GM12878 (cell line): ENCODE measurements at regions not wholly inside any gene's neighbourhood (a gene's known extent, or its start where the extent isn't known, plus 50 kb on each side); places are given as distances from the start of the nearest gene placed in this dataset.

Source experiments
- ATAC-seq: fragments of 200-7000 bp; cut with Tn5 transposase; 3 replicates; pipeline ENCODE4 v1.9.1; 2020; ENCODE audit warnings: mild to moderate bottlenecking, moderate library complexity
- BruUV-seq: library from RNA; stranded (reverse); fragments of 400-500 nt; replicated peaks from 2 replicates; lab custom pipeline; 2021; lab: Mats Ljungman, UMichigan
- CTCF ChIA-PET: fragments of 300-600 bp; sonication (Branson Sonifier 250); formaldehyde crosslinking; extraction: SDS; loops from one replicate; lab custom pipeline; 2021; ENCODE audit warnings: inconsistent platforms; lab: Yijun Ruan, JAX
- POLR2A ChIA-PET: fragments of 350-600 bp; formaldehyde crosslinking; extraction: SDS; loops from one replicate; lab custom pipeline; 2021; ENCODE audit warnings: inconsistent platforms; lab: Charles Lee
- RAD21 ChIA-PET: fragments of 300-600 bp; sonication (Branson Sonifier 250); formaldehyde crosslinking; loops from one replicate; lab custom pipeline; 2023; ENCODE audit warnings: antibody characterized with exemption; ENCODE audit not compliant: unreplicated experiment; lab: Charles Lee
- SMC1A ChIA-PET: fragments of 300-600 bp; sonication (Branson Sonifier 250); formaldehyde crosslinking; loops from one replicate; lab custom pipeline; 2023; ENCODE audit not compliant: unreplicated experiment, uncharacterized antibody; lab: Charles Lee
- DNase-seq: peaks from one replicate; pipeline ENCODE4 v3.0.0-alpha.2; 2011; ENCODE audit warnings: low read depth, low spot score
- FAIRE-seq: peaks from 3 replicates; lab custom pipeline; 2011; peaks lifted over from hg19 to GRCh38; lab: Jason Lieb, UNC
- H2AFZ ChIP-seq: 2 replicates; pipeline ENCODE4 v1.6.0; 2011; ENCODE audit warnings: low read depth, low read length, control low read depth; ENCODE audit not compliant: control insufficient read depth
- H3K27ac ChIP-seq: 2 replicates; pipeline ENCODE4 v1.5.1; 2011; ENCODE audit warnings: control low read depth; ENCODE audit not compliant: control insufficient read depth, insufficient read depth
- H3K27me3 ChIP-seq, 2 experiments: replicated peaks in 1 of 2; 2 replicates each; pipeline versions ENCODE4 v1.6.0 to v1.6.1; 2011; ENCODE audit warnings: low read length in 1 of 2; ENCODE audit not compliant: control insufficient read depth in 2 of 2, insufficient read depth in 2 of 2
- H3K36me3 ChIP-seq, 2 experiments: 2 replicates each; pipeline ENCODE4 v1.5.1; 2011; ENCODE audit warnings: low read length in 1 of 2; ENCODE audit not compliant: control insufficient read depth in 2 of 2, insufficient read depth in 2 of 2
- H3K4me1 ChIP-seq: 2 replicates; pipeline ENCODE4 v1.6.1; 2011; ENCODE audit warnings: mild to moderate bottlenecking, low read length, moderate library complexity, mixed read lengths; ENCODE audit not compliant: control insufficient read depth, insufficient read depth
- H3K4me2 ChIP-seq: 2 replicates; pipeline ENCODE4 v1.6.0; 2011; ENCODE audit warnings: control low read depth; ENCODE audit not compliant: control insufficient read depth, insufficient read depth
- H3K4me3 ChIP-seq: fragments of 200-600 bp; sonication (generic); 2 replicates; pipeline ENCODE4 v1.5.1; 2016
- H3K79me2 ChIP-seq: 2 replicates; pipeline ENCODE4 v1.6.0; 2011; ENCODE audit warnings: low read length; ENCODE audit not compliant: control insufficient read depth, insufficient read depth
- H3K9ac ChIP-seq: 2 replicates; pipeline ENCODE4 v1.8.0; 2011; ENCODE audit warnings: low read length, control low read depth, mixed read lengths; ENCODE audit not compliant: control insufficient read depth, insufficient read depth
- H3K9me3 ChIP-seq: replicated peaks from 3 replicates; pipeline ENCODE4 v1.5.1; 2011; ENCODE audit warnings: mild to moderate bottlenecking, low read length; ENCODE audit not compliant: control insufficient read depth, insufficient read depth
- H4K20me1 ChIP-seq: 2 replicates; pipeline ENCODE4 v1.6.0; 2011; ENCODE audit not compliant: control insufficient read depth, insufficient read depth
- ATF3 ChIP-seq: IDR thresholded peaks from 2 replicates; pipeline ENCODE4 v1.6.1; 2011; ENCODE audit warnings: low read depth, mild to moderate bottlenecking, low read length, moderate library complexity, borderline replicate concordance; ENCODE audit errors: extremely low read depth
- ATF7 ChIP-seq: fragments of 450-650 bp; IDR thresholded peaks from 2 replicates; pipeline ENCODE4 v1.6.1; 2016; ENCODE audit warnings: low read depth, mild to moderate bottlenecking
- CEBPZ ChIP-seq: fragments of 150-350 bp; IDR thresholded peaks from 2 replicates; pipeline ENCODE4 v1.6.1; 2016; ENCODE audit warnings: low read depth, low read length
- FOS ChIP-seq: IDR thresholded peaks from 3 replicates; pipeline ENCODE4 v1.6.1; 2011; ENCODE audit warnings: borderline replicate concordance; ENCODE audit not compliant: insufficient read length; ENCODE audit errors: extremely low read depth
- JUND ChIP-seq: IDR thresholded peaks from 2 replicates; pipeline ENCODE4 v1.6.1; 2012; ENCODE audit warnings: low read depth, mild to moderate bottlenecking, low read length, improper control_type of control experiment, moderate library complexity
- MTA3 ChIP-seq: IDR thresholded peaks from 2 replicates; pipeline ENCODE4 v1.6.1; 2012; ENCODE audit warnings: low read length, inconsistent platforms, borderline replicate concordance
- MXI1 ChIP-seq: fragments of 150-350 bp; IDR thresholded peaks from 2 replicates; pipeline ENCODE4 v1.6.1; 2011; ENCODE audit warnings: low read depth, mild to moderate bottlenecking, inconsistent platforms, low read length, improper control_type of control experiment
- MYC ChIP-seq: IDR thresholded peaks from 2 replicates; pipeline ENCODE4 v1.6.1; 2011; ENCODE audit warnings: mild to moderate bottlenecking, low read length, moderate library complexity, inconsistent platforms; ENCODE audit not compliant: insufficient read depth, insufficient replicate concordance, insufficient read length, severe bottlenecking
- NFYA ChIP-seq: IDR thresholded peaks from 2 replicates; pipeline ENCODE4 v1.6.1; 2011; ENCODE audit warnings: low read depth, mild to moderate bottlenecking, low read length, improper control_type of control experiment, borderline replicate concordance
- PAX8 ChIP-seq: fragments of 450-650 bp; IDR thresholded peaks from 2 replicates; pipeline ENCODE4 v1.6.1; 2017; ENCODE audit warnings: mild to moderate bottlenecking, moderate library complexity
- RAD51 ChIP-seq: fragments of 450-650 bp; IDR thresholded peaks from 2 replicates; pipeline ENCODE4 v1.6.1; 2016; ENCODE audit warnings: moderate library complexity, mild to moderate bottlenecking, inconsistent platforms
- SKIL ChIP-seq: fragments of 450-650 bp; IDR thresholded peaks from 2 replicates; pipeline ENCODE4 v1.6.1; 2017; ENCODE audit warnings: mild to moderate bottlenecking, low read depth, inconsistent platforms; ENCODE audit not compliant: poor library complexity, severe bottlenecking
- SREBF2 ChIP-seq: IDR thresholded peaks from 2 replicates; pipeline ENCODE4 v1.6.1; 2012; ENCODE audit warnings: mild to moderate bottlenecking, low read length
- SUZ12 ChIP-seq: fragments of 200-600 bp; sonication (generic); IDR thresholded peaks from one replicate; pipeline ENCODE4 v1.6.1; 2018; ENCODE audit warnings: antibody characterized with exemption, mild to moderate bottlenecking; ENCODE audit not compliant: unreplicated experiment
- TARDBP ChIP-seq: IDR thresholded peaks from 2 replicates; pipeline ENCODE4 v1.6.1; 2016; ENCODE audit warnings: borderline replicate concordance
- TCF7 ChIP-seq: IDR thresholded peaks from 2 replicates; pipeline ENCODE4 v1.6.1; 2014; ENCODE audit warnings: antibody characterized with exemption, borderline replicate concordance
- YBX1 ChIP-seq: fragments of 450-650 bp; IDR thresholded peaks from 2 replicates; pipeline ENCODE4 v1.6.1; 2016; ENCODE audit warnings: antibody characterized with exemption
- ZNF217 ChIP-seq: fragments of 450-650 bp; IDR thresholded peaks from 2 replicates; pipeline ENCODE4 v1.6.1; 2017; ENCODE audit warnings: antibody characterized with exemption, mild to moderate bottlenecking
- WGBS: methylation state at CpG from one replicate; pipeline ENCODE4 v1.1.6; 2016; ENCODE audit warnings: low lambda C conversion rate; ENCODE audit not compliant: insufficient replicate concordance, insufficient coverage; ENCODE audit errors: missing lambda C conversion rate; 5-methylcytosine and 5-hydroxymethylcytosine counted together
- in situ Hi-C: fragments of 300-500 bp; cut with MboI; formaldehyde crosslinking; loops from 9 replicates; pipeline ENCODE4 v1.14.3; 2018; ENCODE audit warnings: mixed read lengths
- intact Hi-C: fragments of 100-400 bp; cut with micrococcal nuclease; formaldehyde crosslinking; loops from one replicate; pipeline ENCODE4 v1.14.2; 2022; ENCODE audit not compliant: unreplicated experiment

- H3K36me3 ChIP-seq: no peaks in the 10 kb centered on the region
- in situ Hi-C loops: no loop called here
- ChIA-PET RAD21 (no interaction called here), CTCF (interaction anchor here (0.6 to 1.4 kb wide), 2 partner anchors 13 to 32 kb away, joined by 3 read pairs; no protein-coding TSS in a partner anchor), SMC1A (no interaction called here), POLR2A (no interaction called here)
- 28% methylated on average over 6 of the region's 6 CpGs for WGBS
- intact Hi-C loops: no loop called here
- no peaks in the 10 kb centered on the region for H3K4me1 ChIP-seq
- no peak overlapping the region for H3K9ac ChIP-seq
- TF ChIP-seq JUND (no peak), FOS (no peak), RAD51 (no peak), ZNF217 (no peak), SREBF2 (no peak), MXI1 (no peak), ATF3 (no peak), YBX1 (no peak), NFYA (no peak), MYC (no peak), TARDBP (no peak), SKIL (no peak), ATF7 (no peak), TCF7 (no peak), CEBPZ (no peak), MTA3 (no peak), SUZ12 (no peak), PAX8 (no peak)
- no peaks in the 10 kb centered on the region for H3K27me3 ChIP-seq
- H3K4me3 ChIP-seq: no peak overlapping the region
- DNase-seq (no peak), ATAC-seq (no peak), FAIRE-seq (no peak)
- H3K79me2 ChIP-seq: no peaks in the 10 kb centered on the region
- no peaks in the 10 kb centered on the region for H4K20me1 ChIP-seq
- no peak overlapping the region for H3K4me2 ChIP-seq
- BruUV-seq: no TSS peak
- no peak overlapping the region for H3K27ac ChIP-seq
- no peaks in the 10 kb centered on the region; the same call in 1 of the 3 replicates for H3K9me3 ChIP-seq
- H2AFZ ChIP-seq: no peak overlapping the region
Observed at GRCh38 chr2:171626949-171627348, 60.3 kb upstream of the DYNC1I2 start.
